Kidney glomerular epithelial cell (primary cell): ENCODE measurements at regions not wholly inside any gene's neighbourhood (a gene's known extent, or its start where the extent isn't known, plus 50 kb on each side); places are given as distances from the start of the nearest gene placed in this dataset.

Source experiments
- DNase-seq: peaks from one replicate; lab custom pipeline; 2025; lab: John Stamatoyannopoulos, UW

DNA sequence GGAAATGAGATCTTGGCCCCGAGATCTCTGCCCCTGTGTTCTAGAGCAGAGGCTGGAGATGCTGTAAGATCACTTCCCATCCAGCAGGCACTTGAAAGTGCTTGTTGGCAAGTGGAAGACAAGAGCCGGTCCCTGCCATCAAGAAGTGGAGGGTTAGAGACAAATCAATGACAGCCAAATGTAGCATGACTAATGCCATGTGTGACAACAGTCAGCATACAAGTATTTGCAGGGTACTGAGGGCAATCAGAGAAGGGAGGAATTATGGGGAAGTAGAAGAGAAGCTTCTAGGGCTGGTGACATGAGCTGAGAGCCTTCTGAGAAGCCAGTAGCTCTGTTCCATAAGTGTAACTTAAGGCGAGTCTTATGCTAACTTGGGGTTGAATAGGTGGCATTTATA, 58.6 kb downstream of the TMEM17 start:
- no peak for DNase-seq

DNA sequence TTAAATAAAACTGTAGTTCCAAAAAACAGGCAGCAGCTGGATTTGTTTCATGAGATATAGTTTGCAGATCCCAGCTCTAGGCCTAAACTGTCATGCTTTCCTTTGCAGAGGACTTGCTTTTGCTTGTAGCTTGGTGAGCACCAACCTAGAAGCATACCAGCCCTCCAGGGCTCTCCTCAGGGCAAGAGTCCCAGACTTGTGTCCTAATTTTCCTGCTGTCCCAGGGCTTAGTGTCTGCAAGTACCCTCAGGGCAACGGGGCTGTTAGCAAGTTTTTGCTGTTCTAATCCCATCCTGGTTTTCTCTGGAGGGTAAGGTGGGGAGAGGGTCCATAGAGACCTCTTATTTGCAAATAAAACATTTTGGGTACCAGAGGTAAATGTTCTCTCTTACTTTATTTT, 59.5 kb downstream of the TMEM17 start:
- DNase-seq = no peak

DNA sequence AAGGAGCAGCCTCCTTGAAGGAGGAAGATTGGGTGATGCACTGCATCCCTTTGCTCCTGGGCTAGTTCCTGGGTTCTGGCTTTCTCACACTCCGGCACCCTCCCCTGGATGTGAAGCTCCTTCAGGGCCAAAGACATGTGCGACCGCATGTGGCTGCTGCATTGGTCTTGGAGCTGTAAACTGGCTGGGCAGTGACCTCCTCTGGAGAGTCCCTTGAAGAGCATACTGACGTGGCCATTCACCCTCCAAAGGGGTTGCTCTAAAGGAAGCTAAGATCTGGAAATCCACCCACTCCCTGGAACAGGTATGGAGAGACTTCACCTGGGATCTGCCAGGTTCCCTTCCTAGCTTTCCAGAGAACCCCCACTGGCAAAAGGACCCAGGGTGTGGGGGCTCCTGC, 62.1 kb downstream of the TMEM17 start:
- no peak for DNase-seq

DNA sequence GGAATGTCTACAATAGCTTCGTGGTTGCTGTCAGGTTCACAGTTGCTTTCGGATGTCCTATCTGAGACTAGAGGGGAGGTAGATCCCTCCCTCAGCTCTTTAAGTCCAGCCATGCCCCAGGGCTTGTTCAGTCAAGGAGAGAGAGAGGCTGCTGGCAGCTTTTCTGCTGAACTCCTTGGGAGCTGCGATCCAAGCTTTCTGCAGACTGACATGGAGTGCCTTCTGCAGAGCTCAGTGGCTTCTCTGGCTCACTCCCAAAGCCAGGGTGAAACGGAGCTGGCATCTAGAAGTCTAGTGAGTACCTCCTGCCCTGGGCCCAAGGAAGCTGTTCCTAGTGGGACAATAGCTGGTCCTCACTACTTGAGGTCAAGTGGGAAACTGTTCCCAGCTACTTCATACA, 62.5 kb downstream of the TMEM17 start:
- DNase-seq = no peak

DNA sequence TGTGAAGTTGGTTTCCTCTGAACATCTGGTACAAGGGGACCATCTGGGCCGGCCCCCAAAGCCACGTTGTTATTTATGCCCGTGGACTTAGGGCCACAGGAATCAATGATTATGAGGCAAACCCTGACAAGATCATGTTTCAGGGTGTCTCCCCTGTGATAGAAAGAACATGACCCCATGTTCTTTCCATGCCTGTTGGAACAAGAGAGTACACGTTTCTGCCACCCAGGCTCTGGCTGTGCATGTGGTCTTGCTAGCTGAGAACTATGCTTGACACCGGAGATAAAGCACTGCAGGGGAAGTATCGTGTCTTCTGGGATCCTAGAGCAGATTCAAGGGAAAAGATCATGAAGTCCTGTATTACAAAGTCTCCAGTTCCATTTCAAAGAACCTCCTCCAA, 64.2 kb downstream of the TMEM17 start:
- DNase-seq = no peak

DNA sequence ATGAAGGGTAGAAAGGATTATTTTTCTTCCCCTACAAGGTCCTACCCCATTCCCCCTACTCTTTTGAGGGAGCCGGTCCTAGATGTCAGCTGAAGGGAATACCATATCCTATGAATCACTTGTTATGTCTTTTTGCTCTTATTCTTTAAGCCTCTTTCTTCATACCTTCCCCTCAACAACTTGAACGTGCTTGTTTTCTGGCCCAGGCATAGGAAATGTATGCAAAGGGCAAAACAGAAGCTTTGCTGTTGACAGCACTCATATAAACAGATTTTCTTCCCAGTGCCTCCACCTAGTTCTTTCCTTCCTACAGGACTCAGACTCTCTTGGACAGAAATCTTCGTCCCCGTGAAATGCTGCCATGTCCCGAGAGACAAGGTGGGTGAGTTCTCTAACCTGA, 64.6 kb downstream of the TMEM17 start:
- DNase-seq = no peak

DNA sequence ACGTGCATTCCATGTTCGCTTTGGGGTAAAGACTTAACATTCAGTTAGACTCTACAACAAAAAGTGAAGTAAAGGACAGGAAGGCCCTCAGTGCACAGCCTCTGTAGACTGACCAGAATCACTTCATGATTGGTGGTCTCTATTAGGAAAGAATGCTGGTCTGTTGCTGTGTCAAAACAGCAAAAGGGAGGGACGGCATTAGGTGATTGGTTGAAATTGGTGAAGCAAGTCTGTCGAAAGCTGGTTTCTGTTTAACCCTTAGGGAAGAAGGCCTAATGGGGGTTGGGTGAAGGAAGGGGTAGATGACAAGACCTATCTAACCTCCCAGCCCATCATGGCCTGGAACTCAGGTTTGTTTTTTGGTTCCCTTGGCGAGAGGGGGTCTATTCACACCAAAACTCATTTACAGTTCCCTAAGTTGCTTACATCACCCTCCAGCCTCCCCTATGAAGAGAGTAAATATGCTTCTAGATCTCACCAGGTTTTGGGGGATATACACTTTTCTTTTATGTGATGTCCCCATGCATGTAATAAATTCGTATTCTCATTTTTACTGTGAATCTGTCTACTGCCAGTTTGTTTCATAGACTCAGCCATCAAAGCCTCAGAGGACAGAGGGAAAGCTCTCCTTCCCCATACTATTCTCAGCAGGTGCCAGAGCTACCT, 65.6 kb downstream of the TMEM17 start:
- DNase-seq = no peak

DNA sequence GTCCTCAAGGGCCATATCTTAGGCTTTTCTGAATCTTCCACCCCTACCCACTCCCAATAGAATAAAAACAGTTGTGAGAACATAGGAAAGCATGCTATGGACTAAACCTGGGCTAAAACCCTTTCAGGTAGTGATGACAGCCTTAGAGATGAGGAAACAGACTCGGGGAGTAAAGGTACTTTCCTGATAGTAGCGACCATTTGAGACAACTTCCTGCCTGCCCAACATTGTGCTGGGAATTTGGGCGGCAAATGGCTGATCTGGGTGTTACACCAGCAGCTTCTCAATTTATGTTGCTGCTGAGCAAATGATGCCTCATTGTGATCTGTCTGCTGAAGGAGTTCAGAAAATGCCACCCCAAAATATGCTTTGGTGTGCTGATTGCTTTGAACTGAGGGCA, 66.6 kb downstream of the TMEM17 start:
- no peak for DNase-seq

DNA sequence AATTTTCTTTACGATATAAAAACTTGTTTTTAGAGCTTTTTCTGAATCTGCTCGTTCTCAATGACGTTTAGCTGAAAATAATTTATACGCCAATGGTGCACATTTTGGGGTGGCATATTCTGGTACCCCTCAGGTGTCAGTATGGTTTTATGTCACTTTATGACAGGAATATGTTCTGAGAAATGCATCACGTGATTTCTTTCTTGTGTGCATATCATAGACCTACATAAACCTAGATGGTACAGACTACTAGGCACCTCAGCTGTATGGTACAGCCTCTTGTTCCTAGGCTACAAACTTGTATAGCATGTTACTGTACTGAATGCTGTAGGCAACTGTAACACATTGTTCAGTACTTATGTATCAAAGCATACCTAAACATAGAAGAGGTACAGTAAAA, 68.2 kb downstream of the TMEM17 start:
- no peak for DNase-seq

DNA sequence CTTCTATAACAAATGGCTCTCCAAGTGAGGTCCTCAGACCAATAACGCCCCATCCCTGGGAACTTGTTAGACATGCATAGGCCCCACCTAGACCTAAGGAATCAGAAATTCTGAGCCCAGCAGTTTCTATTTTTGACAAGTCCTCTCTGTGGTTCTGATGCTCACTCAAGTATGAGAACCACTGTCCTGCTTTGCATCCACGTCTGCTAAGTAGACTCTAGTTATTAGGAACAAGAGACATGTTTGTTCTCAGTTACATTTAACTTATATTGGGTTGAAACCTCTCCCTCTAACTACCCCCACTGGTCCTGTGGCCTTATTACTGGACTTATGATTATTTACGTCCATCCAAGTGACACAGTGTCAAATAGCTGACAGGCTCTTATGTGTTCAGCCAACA, 70.3 kb downstream of the TMEM17 start:
- no peak for DNase-seq

DNA sequence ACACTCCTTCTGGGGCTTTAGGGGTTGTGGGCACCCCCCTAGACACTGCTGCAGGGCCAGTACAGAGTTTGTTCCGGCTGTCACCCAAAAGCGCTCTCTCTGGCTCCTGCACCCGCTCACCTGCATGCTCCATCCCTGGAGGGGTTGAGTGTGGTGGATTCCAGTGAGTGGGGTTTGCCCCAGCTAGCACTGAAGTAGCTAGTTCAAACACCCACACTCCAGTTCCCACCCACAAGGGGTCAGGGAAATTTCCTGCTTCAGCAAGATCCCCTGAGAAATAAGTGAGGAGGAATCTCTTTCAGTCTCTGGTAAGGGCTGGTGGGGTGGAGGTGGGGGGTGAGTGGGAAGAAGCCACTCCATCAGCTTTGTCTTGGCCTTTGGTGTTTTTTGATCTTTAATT, 73.6 kb downstream of the TMEM17 start:
- no peak for DNase-seq

DNA sequence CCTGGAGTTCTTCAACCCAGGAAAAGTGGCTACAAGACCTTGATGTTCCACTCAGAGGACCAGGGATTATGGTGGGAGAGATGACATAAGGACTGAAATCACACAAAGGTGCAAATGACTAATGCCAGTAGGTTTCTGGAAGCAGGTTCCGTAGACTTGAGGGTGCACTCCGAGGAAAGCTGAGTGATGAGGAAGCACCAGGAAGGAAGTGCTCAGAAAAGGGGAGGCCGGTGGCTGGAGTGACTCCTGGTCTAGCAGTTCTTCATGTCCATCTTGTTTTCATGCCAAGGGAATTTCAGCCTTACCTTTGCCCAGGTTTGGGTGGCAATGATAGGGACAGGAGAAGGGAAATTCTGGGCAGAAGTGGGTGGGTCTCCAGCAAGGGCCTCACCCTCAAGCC, 74.5 kb downstream of the TMEM17 start:
- DNase-seq = no peak

DNA sequence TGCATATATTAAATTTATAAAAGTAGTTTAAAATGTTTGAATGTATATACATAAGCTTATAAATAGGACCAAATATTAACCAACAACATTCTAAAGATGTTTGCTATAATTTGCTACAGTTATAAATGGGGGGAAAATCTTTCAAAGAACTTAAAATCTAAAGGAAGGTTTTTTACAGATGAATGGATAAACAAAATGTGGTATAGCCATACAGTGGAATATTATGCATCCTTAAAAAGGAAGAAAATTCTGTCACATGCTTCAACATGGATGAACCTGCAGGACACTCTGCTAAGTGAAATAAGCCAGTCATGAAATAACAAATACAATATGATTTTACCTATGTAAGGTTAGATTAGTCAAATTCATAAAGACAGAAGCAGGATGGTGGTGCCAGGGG, 75.8 kb downstream of the TMEM17 start:
- DNase-seq = no peak

DNA sequence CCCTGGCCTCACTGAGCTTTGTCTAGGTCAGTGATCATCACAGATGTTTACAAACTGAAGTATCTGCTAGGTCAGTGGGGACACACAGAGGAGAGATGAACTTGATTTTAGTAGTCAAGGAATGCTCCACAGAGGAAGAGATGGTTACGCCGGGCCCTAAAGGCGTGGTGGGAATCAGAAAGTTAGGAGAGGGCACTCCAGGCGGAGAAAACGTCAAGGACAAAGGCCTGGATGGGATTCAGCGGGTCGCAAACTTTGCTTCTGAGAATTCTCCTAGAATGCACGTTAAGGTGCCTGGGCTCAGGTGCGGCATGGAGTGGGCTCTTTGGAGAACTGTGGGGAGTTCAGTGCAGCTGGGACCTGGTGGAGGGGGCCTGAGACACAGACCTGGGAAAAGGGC, 78.8 kb downstream of the TMEM17 start:
- no peak for DNase-seq

DNA sequence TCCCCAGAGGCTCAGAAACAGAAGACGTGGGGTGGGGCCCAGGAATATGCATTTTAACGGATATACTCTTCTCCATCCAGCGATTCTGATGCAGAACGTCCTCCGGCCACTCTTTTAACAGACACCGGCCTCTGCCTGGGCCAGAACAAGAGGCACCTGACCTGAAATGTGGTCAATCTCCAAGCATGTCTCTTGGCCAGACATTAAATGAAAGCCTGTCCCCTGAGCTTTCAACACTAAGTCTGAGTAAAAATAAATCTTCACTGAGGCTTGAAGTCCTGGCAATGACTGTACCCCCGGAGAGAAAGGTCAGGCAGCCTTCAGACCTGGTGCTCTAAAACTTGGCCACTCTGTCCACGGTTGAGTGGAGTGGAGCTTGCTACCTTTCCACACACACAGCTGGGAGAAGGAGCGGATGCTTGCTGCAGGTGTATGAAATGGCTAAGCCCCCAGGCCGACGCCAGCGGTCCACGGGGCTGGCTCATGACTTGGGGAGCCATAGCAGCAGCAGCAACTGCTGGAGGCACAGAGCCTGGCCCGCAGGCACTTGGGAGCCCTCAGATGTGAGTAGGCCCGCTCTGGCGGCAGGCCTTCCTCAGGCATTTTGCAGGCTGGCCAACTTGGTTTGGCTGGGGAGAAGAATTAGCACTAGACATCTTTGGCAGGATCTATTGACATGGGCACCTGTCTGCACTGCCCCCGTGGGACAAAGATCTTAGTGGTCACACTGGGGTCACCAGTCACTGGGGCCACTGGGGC, 79.7 kb downstream of the TMEM17 start:
- DNase-seq = no peak

DNA sequence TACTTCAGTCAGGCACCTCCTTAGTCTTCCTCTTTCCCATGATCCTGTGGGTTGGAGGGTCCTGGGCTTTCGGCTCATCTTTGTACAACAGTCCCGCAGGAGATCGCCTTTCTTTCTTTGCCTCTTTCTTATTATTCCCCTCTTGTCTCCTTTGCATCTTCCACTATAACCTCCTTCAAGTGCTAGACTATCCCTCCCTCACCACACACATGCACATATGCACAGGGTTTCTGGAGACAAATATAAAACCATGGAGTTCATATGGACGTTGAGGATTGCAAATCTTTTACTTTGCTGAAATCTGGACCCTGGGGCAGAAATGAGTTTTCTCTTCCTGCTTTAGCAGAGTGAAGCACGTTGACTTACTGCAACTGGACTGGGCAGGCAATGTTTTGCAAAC, 80.3 kb downstream of the TMEM17 start:
- no peak for DNase-seq

DNA sequence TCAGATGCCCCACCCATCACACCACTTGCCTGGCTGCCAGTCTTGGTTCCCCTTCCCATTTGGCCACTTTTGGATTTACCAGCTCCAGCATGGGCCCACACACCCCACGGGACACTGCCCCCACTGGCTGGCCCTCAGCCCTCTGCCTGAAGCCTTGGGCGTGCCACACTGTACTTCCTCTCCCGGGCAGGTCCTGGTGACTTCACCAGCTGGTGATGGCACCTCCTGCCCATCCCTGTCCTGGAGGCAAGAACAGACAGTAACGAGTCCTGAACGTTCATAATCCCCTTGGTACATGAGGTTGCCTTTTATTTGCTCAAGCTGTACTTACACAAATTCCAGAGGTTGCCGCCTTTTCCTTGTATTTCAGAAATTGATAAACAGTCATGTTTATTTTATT, 81.1 kb downstream of the TMEM17 start:
- DNase-seq = no peak

DNA sequence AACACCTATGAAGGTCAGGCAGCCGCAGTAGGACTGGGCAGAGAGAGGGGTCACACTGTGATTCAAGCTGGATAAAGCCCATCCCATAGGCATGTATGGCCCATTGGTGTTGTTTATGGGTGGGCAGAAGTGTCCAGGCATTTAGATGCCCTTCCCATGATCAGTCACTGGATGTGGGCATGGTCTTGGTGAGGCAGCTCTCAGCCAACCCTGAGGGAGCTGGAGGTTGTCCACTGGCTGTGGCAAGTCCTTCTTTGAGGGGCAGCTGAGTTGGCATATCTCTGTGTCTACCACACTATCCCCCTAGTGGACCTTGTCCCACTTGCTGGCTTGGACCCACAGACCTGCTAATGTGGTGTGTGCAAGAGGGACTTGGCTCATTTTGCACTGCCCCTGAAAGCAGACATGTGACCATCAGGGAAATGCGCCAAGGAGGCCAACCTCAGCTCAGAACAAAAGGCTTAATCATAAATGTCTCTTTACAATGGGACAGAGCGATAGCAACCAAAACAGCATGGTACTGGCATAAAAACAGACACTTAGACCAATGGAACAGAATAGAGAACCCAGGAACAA, 82.0 kb downstream of the TMEM17 start:
- no peak for DNase-seq

DNA sequence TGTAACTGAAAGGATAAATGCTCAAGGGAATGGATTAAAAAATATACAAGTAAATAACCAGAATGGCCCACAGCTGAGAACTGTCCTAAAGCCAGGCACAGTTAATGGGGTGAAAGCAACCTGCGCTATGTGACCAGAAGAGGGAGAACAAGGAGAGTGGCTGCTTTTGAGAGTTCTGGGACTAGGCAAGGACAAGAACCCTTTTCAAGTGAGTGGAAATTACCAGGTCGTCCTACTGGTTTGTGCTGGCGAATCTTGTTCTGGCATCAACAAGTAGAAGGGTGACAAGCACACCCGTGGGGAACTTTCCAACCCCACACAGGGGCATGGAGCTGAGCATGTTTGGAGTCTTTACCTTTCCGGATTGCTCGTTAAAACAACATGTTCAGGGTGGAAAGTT, 82.8 kb downstream of the TMEM17 start:
- no peak for DNase-seq

DNA sequence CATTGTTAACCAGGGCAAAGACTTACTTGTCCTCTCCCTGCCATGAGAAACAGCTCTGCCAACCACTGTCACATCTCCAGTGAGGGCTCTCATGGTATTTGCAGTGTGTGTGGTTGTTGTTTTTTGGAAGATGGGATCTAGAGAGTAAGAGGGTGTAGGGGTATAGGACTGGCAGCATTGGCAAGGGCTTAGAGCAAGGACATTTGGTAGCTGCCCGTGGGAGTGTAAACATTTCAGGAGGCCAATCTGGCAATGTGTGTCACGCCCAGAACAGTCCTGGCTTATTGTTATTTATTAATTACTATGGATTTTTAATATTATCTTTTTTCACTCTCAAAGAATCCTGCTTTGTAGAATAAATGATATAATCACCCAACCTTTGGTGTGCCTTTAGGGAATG, 90.5 kb downstream of the TMEM17 start:
- no peak for DNase-seq

DNA sequence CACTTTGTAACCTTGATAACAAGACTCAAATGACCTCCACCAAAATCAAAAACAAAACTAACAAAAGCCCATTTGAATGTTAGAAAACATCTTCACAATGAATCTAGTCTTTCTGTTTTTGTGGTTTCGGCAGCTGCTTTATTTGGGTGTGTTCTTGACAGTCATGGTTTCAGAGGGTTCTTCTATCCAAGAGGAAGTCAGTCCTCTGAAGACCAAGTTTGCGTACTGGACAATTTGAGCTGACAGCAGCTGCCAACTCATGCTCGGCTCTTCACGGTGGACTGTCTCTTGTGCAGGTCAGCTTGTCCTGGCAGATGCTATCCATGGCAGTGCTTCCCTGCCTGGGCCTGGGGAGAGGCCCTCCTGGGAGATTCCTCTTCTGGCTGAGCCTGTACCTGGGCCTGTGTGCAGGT, 91.0 kb downstream of the TMEM17 start:
- DNase-seq = no peak

DNA sequence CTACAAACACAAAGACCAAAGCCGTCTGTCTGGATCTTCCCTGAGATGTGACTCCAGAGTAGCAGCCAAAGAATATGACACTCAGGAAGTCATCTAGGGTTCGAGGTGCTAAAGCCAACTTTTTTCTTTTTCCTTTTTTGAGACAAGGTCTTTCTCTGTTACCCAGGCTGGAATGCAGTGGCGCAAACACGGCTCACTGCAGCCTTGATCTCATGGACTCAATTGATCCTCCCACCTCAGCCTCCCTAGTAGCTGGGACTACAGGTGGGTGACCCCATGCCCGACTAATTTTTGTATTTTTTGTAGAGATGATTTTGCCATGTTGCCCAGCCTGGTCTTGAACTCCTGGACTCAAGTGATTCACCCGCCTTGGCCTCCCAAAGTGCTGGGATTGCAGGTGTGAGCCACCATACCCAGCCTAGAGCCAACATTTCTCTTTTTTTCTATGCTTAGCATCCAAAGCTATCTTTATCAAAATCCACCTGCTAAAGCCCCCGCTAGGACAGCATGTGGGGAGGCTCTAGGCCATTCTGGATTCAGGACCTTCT, 92.8 kb downstream of the TMEM17 start:
- no peak for DNase-seq

DNA sequence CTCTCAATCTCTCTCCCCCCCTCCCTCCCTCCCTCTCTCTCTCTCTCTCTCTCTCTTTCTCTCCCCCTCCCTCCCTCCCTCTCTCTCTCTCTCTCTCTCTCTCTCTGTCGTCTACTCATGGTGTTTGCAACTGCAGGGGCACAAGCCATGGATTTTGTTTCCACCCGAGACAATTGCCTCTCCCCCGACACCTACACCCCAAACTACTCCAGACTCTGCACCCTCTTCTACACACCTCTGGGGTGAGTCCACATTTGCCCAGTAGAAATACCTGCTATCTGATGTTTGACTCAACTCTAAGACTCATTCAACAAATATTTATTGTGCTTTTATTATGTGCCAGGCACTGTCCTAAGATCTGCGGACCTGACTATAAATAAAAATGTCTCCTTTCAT, 93.7 kb downstream of the TMEM17 start:
- no peak for DNase-seq
